ENCODE measurements at regions not wholly inside any gene's neighbourhood (a gene's known extent, or its start where the extent isn't known, plus 50 kb on each side); places are given as distances from the start of the nearest gene placed in this dataset.

- TF ChIP-seq POLR2A (IDR thresholded peaks at IDR 0.05; ENCODE audit: low read depth, low read length): no peak
- FAIRE-seq (no peak), DNase-seq (ENCODE audit: insufficient read length, low spot score) (no peak)
Measured at GRCh38 chr2:10520154-10520553, 72.0 kb upstream of the ODC1 start.

GRCh38 chr2:10519394-10519740 lies 71.2 kb upstream of the ODC1 start:
- DNase-seq (ENCODE audit: insufficient read length, low spot score) (no peak), FAIRE-seq (no peak)
- TF ChIP-seq POLR2A (IDR thresholded peaks at IDR 0.05; ENCODE audit: low read depth, low read length): no peak

GRCh38 chr2:10518470-10519393 lies 70.6 kb upstream of the ODC1 start:
- no peak for DNase-seq (ENCODE audit: insufficient read length, low spot score)
- no peak for FAIRE-seq
- TF ChIP-seq POLR2A (IDR thresholded peaks at IDR 0.05; ENCODE audit: low read depth, low read length): no peak

DNA sequence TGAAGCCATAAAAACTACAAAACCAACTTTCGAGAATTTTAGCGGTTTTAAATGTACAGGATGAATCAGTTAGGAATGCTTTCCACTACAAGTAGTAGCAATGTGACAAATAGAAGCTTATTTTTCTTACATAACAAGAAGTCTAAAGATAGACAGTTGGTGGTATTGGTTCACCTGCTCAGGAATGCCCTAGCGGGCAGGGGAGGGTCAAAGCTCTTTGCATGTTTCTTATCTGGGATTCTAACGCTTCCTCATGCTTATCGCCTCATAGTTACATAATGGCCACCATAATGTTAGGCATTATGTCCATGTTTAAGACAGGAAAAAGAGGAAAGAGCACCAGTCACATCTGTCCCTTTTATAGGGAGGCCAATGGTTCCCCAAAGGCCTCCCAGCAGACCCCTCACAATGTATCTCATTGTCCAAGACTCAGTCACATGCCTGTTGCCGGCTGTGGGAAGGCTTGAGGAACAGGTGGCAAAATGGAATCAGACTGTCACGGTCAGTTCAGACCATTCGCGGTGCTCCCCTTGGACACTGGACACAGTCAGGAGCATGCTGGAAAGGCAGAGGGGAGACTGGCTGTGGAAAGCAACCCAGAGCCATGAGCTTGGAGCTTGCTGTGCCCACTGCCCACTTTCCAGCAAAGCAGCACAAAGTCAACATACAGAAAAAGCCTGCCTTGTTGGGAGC lies 69.4 kb upstream of the ODC1 start:
- no peak for TF ChIP-seq POLR2A (IDR thresholded peaks at IDR 0.05; ENCODE audit: low read depth, low read length)
- no peak for FAIRE-seq
- DNase-seq (ENCODE audit: insufficient read length, low spot score): no peak

- DNase-seq (ENCODE audit: insufficient read length, low spot score) (no peak), FAIRE-seq (no peak)
- no peak for TF ChIP-seq POLR2A (IDR thresholded peaks at IDR 0.05; ENCODE audit: low read depth, low read length)
Measured at GRCh38 chr2:10515887-10516286, 67.8 kb upstream of the ODC1 start.

GRCh38 chr2:10514743-10515142 lies 66.6 kb upstream of the ODC1 start:
- peak; percentile 74 for DNase-seq (ENCODE audit: insufficient read length, low spot score)
- peak; percentile 90 for FAIRE-seq
- TF ChIP-seq POLR2A (IDR thresholded peaks at IDR 0.05; ENCODE audit: low read depth, low read length): no peak

- no peak for DNase-seq (ENCODE audit: insufficient read length, low spot score)
- no peak for TF ChIP-seq POLR2A (IDR thresholded peaks at IDR 0.05; ENCODE audit: low read depth, low read length)
Measured at GRCh38 chr2:10514273-10514672, 66.1 kb upstream of the ODC1 start.

DNA sequence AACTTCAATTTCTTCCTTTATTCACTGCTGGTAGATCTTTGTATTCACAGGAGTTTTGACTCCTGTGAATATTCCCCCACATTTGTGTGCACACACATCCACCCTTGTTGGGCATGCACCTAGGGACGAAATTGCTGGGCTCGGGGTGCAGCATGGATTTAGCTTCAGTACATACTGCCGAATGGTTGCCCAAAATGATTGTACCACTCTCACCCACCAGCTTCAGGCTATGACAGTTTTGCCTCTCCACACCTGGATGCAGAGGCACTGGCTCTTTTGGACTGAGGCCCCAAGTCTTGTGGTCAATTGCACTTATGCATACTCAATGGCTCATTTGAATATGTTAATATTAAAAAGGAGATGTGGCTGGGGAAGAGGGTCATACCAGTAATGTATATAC lies 65.1 kb upstream of the ODC1 start:
- no peak for TF ChIP-seq POLR2A (IDR thresholded peaks at IDR 0.05; ENCODE audit: low read depth, low read length)
- no peak for FAIRE-seq
- no peak for DNase-seq (ENCODE audit: insufficient read length, low spot score)

More at GRCh38 chr2:10514273-10514672, 66.1 kb upstream of the ODC1 start:
- no peak for FAIRE-seq

- DNase-seq (ENCODE audit: insufficient read length, low spot score) (no peak), FAIRE-seq (no peak)
- no peak for TF ChIP-seq POLR2A (IDR thresholded peaks at IDR 0.05; ENCODE audit: low read depth, low read length)
Measured at GRCh38 chr2:10508038-10508437, 59.9 kb upstream of the ODC1 start.

DNA sequence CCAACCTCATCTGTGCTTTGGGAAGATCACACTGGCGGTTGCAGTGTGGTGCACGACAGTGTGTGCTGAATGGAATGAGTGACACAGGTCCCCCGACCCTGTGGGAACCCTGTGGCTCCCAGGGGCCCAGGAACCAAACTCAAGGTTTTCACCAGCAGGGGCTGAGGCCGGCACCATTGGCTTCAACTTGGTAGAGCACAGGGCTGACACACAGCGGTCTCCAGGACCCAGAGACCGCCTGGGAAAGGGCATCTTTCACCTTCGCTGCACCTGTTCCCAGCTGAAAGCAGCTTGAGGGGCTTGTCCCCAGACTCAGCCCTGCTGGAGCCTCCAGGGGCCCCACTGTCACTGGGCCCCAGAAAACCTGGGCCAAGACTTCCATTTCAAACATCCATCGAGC lies 59.0 kb upstream of the ODC1 start:
- FAIRE-seq (no peak), DNase-seq (ENCODE audit: insufficient read length, low spot score) (no peak)
- no peak for TF ChIP-seq POLR2A (IDR thresholded peaks at IDR 0.05; ENCODE audit: low read depth, low read length)

GRCh38 chr2:10504994-10505820 lies 57.1 kb upstream of the ODC1 start:
- FAIRE-seq (no peak), DNase-seq (ENCODE audit: insufficient read length, low spot score) (no peak)
- TF ChIP-seq POLR2A (IDR thresholded peaks at IDR 0.05; ENCODE audit: low read depth, low read length): no peak

DNA sequence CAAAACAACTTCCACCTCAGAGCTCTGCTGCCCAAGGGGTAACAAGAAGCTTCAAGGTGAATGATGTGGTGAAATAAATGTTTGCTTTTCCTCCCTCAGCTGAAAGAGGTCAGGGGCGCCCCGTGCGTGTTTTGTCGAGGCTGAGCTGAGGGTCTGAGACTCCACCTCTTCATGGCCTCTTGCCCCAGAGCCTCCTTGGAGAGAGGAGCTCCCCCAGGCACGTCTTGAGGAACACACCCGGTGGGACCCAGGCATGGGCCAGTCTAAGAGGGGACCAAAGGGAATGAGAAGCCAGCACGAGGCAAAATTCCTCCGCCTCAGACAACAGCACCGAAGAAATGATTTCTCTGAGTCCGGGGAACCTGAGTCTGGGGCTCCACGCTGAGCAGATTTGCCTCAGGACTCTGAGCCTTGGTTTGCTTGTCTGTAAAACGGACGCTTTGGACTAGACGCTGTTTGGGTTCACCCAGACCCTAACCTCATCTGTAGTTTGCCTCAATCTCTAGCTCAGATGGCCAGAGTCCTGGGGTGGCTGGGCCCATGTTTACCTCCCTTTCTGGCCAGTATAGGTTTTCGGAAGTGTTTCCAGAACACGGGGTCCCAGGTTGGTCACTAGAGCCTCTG lies 56.4 kb upstream of the ODC1 start:
- TF ChIP-seq POLR2A (IDR thresholded peaks at IDR 0.05; ENCODE audit: low read depth, low read length): no peak
- DNase-seq (ENCODE audit: insufficient read length, low spot score): no peak
- FAIRE-seq: no peak

GRCh38 chr2:10502803-10503107 lies 54.6 kb upstream of the ODC1 start:
- DNase-seq (ENCODE audit: insufficient read length, low spot score) (no peak), FAIRE-seq (no peak)
- TF ChIP-seq POLR2A (IDR thresholded peaks at IDR 0.05; ENCODE audit: low read depth, low read length): no peak

Measured in H54 (cell line).